DMS79 (cell line): ENCODE measurements at regions not wholly inside any gene's neighbourhood (a gene's known extent, or its start where the extent isn't known, plus 50 kb on each side); places are given as distances from the start of the nearest gene placed in this dataset.
"Not testable (repeated sequence)": the region's sequence is repeated elsewhere in the genome, so short reads cannot be mapped to it uniquely, and the experiment has no call there.

Experiments
- DNase-seq: peaks from one replicate; lab custom pipeline; 2025; lab: John Stamatoyannopoulos, UW

GRCh38 chr22:22056809-22057594 is 74.4 kb upstream of the TOP3B start:
- not testable (repeated sequence) for DNase-seq

GRCh38 chr22:22052548-22053139 is 70.1 kb upstream of the TOP3B start:
- DNase-seq: not testable (repeated sequence)

- not testable (repeated sequence) for DNase-seq
Observed at GRCh38 chr22:22051032-22051431, 68.4 kb upstream of the TOP3B start.

- DNase-seq: no peak
Observed at GRCh38 chr22:22050141-22050775, 67.7 kb upstream of the TOP3B start.

- DNase-seq: no peak
Observed at GRCh38 chr22:22049684-22050083, 67.1 kb upstream of the TOP3B start.

GRCh38 chr22:22048981-22049531 is 66.5 kb upstream of the TOP3B start:
- no peak for DNase-seq

GRCh38 chr22:22048318-22048942 is 65.8 kb upstream of the TOP3B start:
- no peak for DNase-seq

GRCh38 chr22:22047776-22048175 is 65.2 kb upstream of the TOP3B start:
- no peak for DNase-seq

- DNase-seq: no peak
Observed at GRCh38 chr22:22047266-22047665, 64.7 kb upstream of the TOP3B start.

GRCh38 chr22:22046370-22046769 is 63.8 kb upstream of the TOP3B start:
- DNase-seq: no peak

GRCh38 chr22:22045571-22046335 is 63.2 kb upstream of the TOP3B start:
- DNase-seq: no peak

GRCh38 chr22:22044153-22044552 is 61.6 kb upstream of the TOP3B start:
- no peak for DNase-seq

- DNase-seq: no peak
Observed at GRCh38 chr22:22043296-22044078, 60.9 kb upstream of the TOP3B start.

GRCh38 chr22:22042599-22043295 is 60.2 kb upstream of the TOP3B start:
- DNase-seq: no peak

GRCh38 chr22:22042009-22042408 is 59.4 kb upstream of the TOP3B start:
- DNase-seq: no peak

- no peak for DNase-seq
Observed at GRCh38 chr22:22040908-22041307, 58.3 kb upstream of the TOP3B start.

GRCh38 chr22:22040472-22040871 is 57.9 kb upstream of the TOP3B start:
- DNase-seq: no peak

- no peak for DNase-seq
Observed at GRCh38 chr22:22039286-22040074, 56.9 kb upstream of the TOP3B start.

GRCh38 chr22:22038178-22038880 is 55.7 kb upstream of the TOP3B start:
- no peak for DNase-seq
